Osteoblast (primary cell): ENCODE measurements at regions not wholly inside any gene's neighbourhood (a gene's known extent, or its start where the extent isn't known, plus 50 kb on each side); places are given as distances from the start of the nearest gene placed in this dataset.

Experiments
- DNase-seq: peaks from one replicate; pipeline ENCODE4 v3.0.0; 2011; ENCODE audit warnings: low spot score, mixed read lengths; ENCODE audit not compliant: insufficient read length; ENCODE audit errors: missing footprints
- H2AFZ ChIP-seq: 2 replicates; pipeline ENCODE4 v1.6.0; 2011; ENCODE audit warnings: mild to moderate bottlenecking, low read length
- H3K27ac ChIP-seq: 2 replicates; pipeline ENCODE4 v1.5.1; 2011; ENCODE audit warnings: mild to moderate bottlenecking, low read depth, low read length, moderate library complexity
- H3K27me3 ChIP-seq: 2 replicates; pipeline ENCODE4 v1.6.0; 2012; ENCODE audit warnings: mild to moderate bottlenecking, control low read depth, inconsistent platforms, low read length, moderate library complexity; ENCODE audit not compliant: insufficient read depth
- H3K36me3 ChIP-seq: 2 replicates; pipeline ENCODE4 v1.5.1; 2011; ENCODE audit warnings: mild to moderate bottlenecking, low read length, control low read depth, moderate library complexity; ENCODE audit not compliant: insufficient read depth
- H3K4me1 ChIP-seq: 2 replicates; pipeline ENCODE4 v1.5.1; 2011; ENCODE audit warnings: mild to moderate bottlenecking, low read length, control low read depth, moderate library complexity; ENCODE audit not compliant: insufficient read depth
- H3K4me2 ChIP-seq: 2 replicates; pipeline ENCODE4 v1.6.0; 2011; ENCODE audit warnings: mild to moderate bottlenecking, low read length; ENCODE audit not compliant: insufficient read depth
- H3K4me3 ChIP-seq: fragments of 200-600 bp; sonication (generic); 3 replicates; pipeline ENCODE4 v1.5.1; 2012; ENCODE audit warnings: mild to moderate bottlenecking, low read length, inconsistent platforms; ENCODE audit not compliant: insufficient read depth
- H3K79me2 ChIP-seq: 2 replicates; pipeline ENCODE4 v1.6.0; 2012; ENCODE audit warnings: mild to moderate bottlenecking, low read length, control low read depth, inconsistent platforms; ENCODE audit not compliant: insufficient read depth
- H3K9me3 ChIP-seq: 2 replicates; pipeline ENCODE4 v1.5.1; 2011; ENCODE audit warnings: low read depth, low read length, control low read depth
- H4K20me1 ChIP-seq: 2 replicates; pipeline ENCODE4 v1.6.0; 2012; ENCODE audit warnings: mild to moderate bottlenecking, low read length, control low read depth; ENCODE audit not compliant: insufficient read depth
- TF ChIP-seq, protein P1 (sequence below): IDR thresholded peaks from 2 replicates; pipeline ENCODE4 v1.5.1; 2011; ENCODE audit warnings: mild to moderate bottlenecking, low read depth, low read length, moderate library complexity; ENCODE audit errors: extremely low read depth

DNA sequence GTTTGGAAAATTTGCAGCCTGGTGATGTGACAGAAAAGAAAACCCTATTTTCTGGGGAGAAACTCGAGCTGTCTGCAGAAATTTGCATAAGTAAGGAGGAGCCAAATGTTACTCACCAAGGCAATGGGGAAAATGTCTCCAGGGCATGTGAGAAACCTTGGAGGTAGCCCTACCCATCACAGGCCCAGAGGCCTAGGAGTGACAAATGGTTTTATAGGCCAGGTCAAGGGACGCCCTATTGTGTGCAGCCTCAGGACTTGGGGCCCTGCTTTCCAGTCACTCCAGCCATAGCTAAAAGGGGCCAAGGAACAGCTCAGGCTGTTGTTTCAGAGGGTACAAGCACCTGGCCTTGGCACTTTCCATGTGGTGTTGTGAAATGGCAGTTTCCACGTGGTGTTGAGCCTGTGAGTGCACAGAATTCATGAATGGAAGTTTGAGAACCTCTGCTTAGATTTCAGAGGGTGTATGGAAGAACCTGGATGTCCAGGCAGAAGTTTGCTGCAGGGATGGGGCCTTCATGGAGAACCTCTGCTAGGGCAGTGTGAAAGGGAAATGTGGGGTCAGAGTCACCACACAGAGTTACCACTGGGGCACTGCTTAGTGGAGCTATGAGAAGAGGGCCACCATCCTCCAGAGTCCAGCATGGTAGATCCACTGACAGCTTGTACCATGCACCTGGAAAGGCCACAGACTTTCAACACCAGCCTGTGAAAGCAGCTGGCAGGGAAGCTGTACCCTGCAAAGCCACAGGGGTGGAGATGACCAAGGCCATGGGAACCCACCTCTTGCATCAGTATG lies 637.6 kb upstream of the EPHA5 start:
- no peaks in the 10 kb centered on the region for H3K9me3 ChIP-seq
- TF ChIP-seq, protein P1, sequence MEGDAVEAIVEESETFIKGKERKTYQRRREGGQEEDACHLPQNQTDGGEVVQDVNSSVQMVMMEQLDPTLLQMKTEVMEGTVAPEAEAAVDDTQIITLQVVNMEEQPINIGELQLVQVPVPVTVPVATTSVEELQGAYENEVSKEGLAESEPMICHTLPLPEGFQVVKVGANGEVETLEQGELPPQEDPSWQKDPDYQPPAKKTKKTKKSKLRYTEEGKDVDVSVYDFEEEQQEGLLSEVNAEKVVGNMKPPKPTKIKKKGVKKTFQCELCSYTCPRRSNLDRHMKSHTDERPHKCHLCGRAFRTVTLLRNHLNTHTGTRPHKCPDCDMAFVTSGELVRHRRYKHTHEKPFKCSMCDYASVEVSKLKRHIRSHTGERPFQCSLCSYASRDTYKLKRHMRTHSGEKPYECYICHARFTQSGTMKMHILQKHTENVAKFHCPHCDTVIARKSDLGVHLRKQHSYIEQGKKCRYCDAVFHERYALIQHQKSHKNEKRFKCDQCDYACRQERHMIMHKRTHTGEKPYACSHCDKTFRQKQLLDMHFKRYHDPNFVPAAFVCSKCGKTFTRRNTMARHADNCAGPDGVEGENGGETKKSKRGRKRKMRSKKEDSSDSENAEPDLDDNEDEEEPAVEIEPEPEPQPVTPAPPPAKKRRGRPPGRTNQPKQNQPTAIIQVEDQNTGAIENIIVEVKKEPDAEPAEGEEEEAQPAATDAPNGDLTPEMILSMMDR = no peak
- no peaks in the 10 kb centered on the region for H3K27me3 ChIP-seq
- H3K4me2 ChIP-seq = no peak overlapping the region
- no peak overlapping the region for H3K27ac ChIP-seq
- H3K36me3 ChIP-seq = no peaks in the 10 kb centered on the region
- H4K20me1 ChIP-seq = no peaks in the 10 kb centered on the region
- H3K4me1 ChIP-seq = no peaks in the 10 kb centered on the region
- no peak overlapping the region for H2AFZ ChIP-seq
- H3K4me3 ChIP-seq = no peak overlapping the region
- no peaks in the 10 kb centered on the region for H3K79me2 ChIP-seq
- DNase-seq = peak; percentile 55

DNA sequence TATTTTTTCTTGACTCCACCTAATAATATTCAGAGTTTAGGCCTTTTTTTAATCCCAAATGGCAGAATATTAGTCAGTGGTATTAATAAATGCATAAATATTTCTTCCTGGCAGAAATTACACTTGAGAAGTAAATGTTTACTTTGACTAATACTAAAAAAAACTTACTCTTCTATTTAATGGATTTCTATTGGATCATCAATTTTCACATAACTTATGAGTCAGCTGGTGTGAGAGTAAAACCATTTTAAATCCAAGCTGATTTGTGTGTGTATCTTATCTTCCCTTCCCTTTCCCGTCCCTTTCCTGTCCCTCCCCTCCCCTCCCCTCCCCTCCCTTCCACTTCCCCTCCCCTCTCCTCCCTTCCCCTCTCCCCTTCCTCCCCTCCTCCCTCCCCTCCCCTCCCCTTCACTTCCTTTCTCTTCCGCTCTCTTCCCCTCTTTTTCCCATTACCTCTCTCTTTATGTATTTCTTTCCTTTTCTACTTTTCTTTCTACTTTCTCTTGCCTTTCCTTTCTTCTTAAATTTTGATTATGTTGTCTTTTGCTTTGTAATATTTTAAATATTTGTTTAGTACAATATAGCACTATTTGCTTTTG lies 630.1 kb upstream of the EPHA5 start:
- Histone ChIP-seq H3K36me3 (no peaks in the 10 kb centered on the region), H3K9me3 (no peaks in the 10 kb centered on the region), H3K79me2 (no peaks in the 10 kb centered on the region), H3K4me1 (no peaks in the 10 kb centered on the region), H3K4me2 (no peak overlapping the region), H3K27me3 (no peaks in the 10 kb centered on the region), H3K27ac (no peak overlapping the region), H2AFZ (no peak overlapping the region), H4K20me1 (no peaks in the 10 kb centered on the region), H3K4me3 (no peak overlapping the region)
- DNase-seq = peak; percentile 39
- TF ChIP-seq, protein P1 = no peak

DNA sequence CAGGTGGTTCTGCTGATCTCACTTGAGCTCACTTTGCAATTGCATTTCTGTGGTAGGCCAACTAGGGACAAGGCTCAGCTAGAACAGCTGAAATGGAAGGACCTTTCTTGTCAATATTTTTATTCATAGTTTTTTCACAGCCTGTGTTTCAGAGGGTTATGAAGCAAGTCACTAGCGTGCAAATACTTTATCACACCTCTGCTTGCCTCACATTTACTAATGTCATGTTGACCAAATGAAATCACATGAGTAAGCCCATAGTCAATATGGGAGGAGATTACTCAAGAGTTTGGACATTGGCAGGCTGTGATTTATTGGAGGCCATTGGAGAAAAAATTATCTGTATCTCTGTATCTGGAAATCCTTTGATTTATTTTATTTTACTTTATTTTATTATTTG lies 628.3 kb upstream of the EPHA5 start:
- Histone ChIP-seq H3K9me3 (no peaks in the 10 kb centered on the region), H3K79me2 (no peaks in the 10 kb centered on the region), H3K4me3 (no peak overlapping the region), H3K4me2 (no peak overlapping the region), H3K4me1 (no peaks in the 10 kb centered on the region), H2AFZ (no peak overlapping the region), H3K36me3 (no peaks in the 10 kb centered on the region), H3K27me3 (no peaks in the 10 kb centered on the region), H3K27ac (no peak overlapping the region), H4K20me1 (no peaks in the 10 kb centered on the region)
- no peak for DNase-seq
- TF ChIP-seq, protein P1 = no peak

DNA sequence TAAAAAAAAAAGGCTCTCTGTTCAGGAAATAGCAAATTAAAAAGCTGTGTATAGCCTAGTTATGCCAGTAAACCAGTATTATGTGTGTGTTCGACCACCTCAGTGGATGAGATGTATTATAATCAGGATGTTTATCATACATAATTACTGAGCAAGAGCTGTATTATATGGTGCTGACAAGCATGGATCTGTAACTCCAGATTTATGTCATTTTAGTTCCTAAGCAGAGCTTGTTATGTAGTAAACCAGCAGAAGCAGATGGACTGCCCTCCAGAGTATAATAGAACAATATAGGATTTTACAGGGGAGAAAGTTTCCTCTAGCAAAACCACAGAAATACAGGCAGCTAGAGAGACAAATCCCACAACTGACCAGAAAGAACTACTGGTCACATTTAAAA lies 627.4 kb upstream of the EPHA5 start:
- no peaks in the 10 kb centered on the region for H4K20me1 ChIP-seq
- no peaks in the 10 kb centered on the region for H3K4me1 ChIP-seq
- H2AFZ ChIP-seq = no peak overlapping the region
- H3K4me2 ChIP-seq = no peak overlapping the region
- no peaks in the 10 kb centered on the region for H3K36me3 ChIP-seq
- TF ChIP-seq, protein P1 = no peak
- no peaks in the 10 kb centered on the region for H3K27me3 ChIP-seq
- H3K27ac ChIP-seq = no peak overlapping the region
- no peak overlapping the region for H3K4me3 ChIP-seq
- H3K79me2 ChIP-seq = no peaks in the 10 kb centered on the region
- DNase-seq = no peak
- no peaks in the 10 kb centered on the region for H3K9me3 ChIP-seq
